ENCODE measurements at regions not wholly inside any gene's neighbourhood (a gene's known extent, or its start where the extent isn't known, plus 50 kb on each side); places are given as distances from the start of the nearest gene placed in this dataset.

GRCh38 chr20:60371384-60371783, 413.2 kb downstream of the CDH26 start:
- DNase-seq (ENCODE audit: low spot score), result no peak

DNA sequence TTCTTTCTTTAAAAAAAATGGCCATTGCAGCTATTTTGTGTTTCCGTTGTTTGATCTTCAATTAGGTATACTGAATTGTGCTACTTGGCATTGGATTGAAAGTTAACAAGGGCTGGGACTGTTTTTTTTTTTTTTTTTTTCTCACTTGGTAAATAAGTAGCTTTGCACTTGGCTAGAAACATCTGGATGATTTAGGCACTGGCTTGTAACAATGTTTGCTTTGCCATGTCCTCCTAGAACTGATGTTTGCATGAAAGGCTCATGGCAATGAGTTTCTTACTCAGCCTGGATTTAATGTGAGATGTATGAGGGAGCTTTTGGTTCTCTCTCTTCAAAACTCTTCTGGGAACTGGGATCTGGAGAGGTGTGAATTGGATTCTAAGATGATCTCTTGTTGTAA, 414.1 kb downstream of the CDH26 start:
- DNase-seq (ENCODE audit: low spot score), result no peak

DNA sequence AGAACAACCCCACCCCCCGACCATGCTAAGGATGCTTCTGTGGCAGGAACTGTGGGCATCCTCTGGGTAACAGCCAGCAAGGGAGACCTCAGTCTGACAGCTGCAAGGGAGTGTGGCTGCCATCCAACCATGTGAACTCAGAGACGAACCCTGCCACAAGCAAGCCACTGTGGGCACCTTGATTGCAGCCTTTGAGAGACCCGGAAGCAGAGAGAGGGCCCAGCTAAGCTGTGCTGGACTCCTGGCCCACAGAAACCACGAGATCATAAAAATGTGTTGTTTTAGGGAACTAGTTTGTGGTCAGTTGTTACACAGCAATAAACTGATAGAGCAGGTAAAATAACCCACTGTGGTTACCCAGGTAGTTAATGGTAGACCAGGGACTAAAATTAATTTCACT, 414.6 kb downstream of the CDH26 start:
- DNase-seq (ENCODE audit: low spot score), result no peak

DNA sequence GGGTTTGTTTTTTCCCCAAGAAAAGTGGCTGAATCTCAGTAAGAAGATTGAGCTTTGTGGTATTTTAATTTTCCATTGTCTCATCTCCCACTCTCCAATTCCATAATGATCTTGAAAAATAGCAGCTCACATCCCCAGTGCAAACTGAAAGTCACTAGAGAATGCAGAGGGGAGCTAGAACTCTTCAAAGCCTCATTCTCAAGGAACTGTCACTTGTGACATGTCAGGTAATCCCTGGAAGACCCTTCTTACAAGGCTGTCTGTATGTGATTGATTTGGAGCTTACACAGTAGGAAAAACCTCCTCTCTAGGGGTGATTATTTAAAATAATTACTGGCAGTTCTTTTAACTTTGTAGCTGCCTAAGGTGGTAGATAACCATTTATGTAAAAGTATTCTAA, 420.4 kb downstream of the CDH26 start:
- no peak for DNase-seq (ENCODE audit: low spot score)

- no peak for DNase-seq (ENCODE audit: low spot score)
Observed at GRCh38 chr20:60381643-60382400, 423.6 kb downstream of the CDH26 start.

DNA sequence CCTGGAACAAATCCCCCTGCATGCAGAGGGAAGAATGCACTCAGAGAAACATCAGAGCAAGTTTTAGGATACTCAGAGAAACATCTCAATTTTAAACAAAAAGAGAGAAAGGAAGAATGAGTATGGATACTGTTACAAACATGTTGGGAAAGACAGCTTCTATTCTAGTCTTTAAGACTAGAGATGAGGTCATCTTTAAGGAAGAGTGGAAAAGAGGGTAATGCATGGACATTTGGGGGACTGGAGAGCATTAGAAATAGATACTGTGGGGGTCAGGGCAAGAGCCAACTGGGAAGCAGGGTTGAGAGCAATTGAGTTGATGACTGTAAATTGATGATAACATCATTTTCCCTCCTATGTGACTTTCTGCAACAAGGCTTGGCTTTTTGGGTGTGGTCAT, 431.2 kb downstream of the CDH26 start:
- no peak for DNase-seq (ENCODE audit: low spot score)

GRCh38 chr20:60389882-60390281, 431.7 kb downstream of the CDH26 start:
- DNase-seq (ENCODE audit: low spot score), result no peak

GRCh38 chr20:60395991-60396390, 437.8 kb downstream of the CDH26 start:
- DNase-seq (ENCODE audit: low spot score), result no peak

GRCh38 chr20:60400567-60400966, 442.3 kb downstream of the CDH26 start:
- DNase-seq (ENCODE audit: low spot score), result no peak

GRCh38 chr20:60402189-60403058, 444.2 kb downstream of the CDH26 start:
- DNase-seq (ENCODE audit: low spot score), result no peak

GRCh38 chr20:60403105-60403741, 445.0 kb downstream of the CDH26 start:
- DNase-seq (ENCODE audit: low spot score), result no peak

- no peak for DNase-seq (ENCODE audit: low spot score)
Observed at GRCh38 chr20:60407011-60407771, 449.0 kb downstream of the CDH26 start.

GRCh38 chr20:60407938-60408337, 449.7 kb downstream of the CDH26 start:
- DNase-seq (ENCODE audit: low spot score), result no peak

DNA sequence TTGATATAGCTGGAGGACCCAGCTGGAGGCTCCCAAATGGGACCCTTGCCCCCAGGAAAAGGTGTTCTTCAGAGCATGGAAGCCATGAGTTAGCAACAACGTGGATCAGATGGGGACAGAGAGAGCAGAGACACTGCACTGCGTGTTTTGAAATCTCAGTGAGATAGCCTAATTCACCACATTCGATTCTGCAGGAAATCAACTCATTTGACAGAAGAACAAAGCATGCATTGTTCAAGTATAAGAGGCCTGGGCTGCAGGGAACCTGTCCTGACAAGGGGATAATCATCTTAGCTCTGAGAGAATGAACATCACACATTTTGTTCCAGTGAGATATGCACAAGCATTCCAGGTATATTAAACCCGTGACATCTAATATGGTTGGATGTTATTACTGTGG, 450.2 kb downstream of the CDH26 start:
- no peak for DNase-seq (ENCODE audit: low spot score)

GRCh38 chr20:60410618-60411264, 452.5 kb downstream of the CDH26 start:
- DNase-seq (ENCODE audit: low spot score), result no peak

DNA sequence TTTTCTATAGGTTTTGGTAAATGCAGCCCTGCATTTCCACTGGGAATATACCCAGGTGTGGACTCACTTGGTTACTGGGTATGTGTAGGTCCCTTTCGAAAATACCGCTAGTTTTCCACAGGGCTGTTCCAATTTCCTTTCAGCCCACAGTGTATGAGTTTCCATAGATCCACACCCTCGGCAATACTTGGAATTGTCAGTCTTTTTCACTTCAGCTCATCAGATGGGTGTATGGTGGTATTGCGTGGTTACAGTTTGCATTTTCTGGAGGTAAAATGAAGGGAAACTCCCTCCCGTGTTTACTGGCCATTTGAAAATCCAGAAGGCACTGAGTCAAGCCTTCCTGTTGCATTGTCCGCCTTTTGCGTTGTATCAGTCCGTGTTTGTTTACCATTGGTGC, 453.6 kb downstream of the CDH26 start:
- no peak for DNase-seq (ENCODE audit: low spot score)

DNA sequence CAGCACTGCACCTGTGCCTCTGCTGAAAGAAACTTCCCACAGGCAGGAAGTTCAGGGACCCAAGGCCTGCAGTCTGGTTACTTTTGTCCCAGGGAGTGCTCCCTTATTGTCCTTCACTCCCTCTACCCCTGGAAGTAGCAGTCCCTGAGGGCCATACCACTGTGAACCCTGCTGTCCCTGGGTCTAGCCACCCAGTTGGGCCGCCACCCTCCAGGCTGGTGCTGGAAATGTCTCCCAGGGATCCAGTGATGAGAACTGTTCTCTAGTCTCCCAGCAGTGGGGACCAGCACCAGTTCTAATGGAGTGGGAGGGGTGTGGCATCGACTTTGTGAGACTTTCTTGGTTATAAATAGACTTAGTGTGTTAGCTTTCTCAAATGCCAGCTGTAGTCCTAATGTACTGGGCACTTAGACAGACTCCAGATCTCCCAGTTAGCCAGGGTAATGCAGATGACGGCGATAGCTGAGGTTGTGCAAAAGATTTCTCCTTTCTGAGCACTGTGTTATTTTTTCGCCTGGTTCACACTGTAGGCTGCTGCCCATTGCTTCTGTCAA, 462.5 kb downstream of the CDH26 start:
- DNase-seq (ENCODE audit: low spot score), result no peak

- DNase-seq (ENCODE audit: low spot score), result no peak
Observed at GRCh38 chr20:60422848-60423247, 464.6 kb downstream of the CDH26 start.

- no peak for DNase-seq (ENCODE audit: low spot score)
Observed at GRCh38 chr20:60424267-60424902, 466.2 kb downstream of the CDH26 start.

- no peak for DNase-seq (ENCODE audit: low spot score)
Observed at GRCh38 chr20:60427516-60427915, 469.3 kb downstream of the CDH26 start.

DNA sequence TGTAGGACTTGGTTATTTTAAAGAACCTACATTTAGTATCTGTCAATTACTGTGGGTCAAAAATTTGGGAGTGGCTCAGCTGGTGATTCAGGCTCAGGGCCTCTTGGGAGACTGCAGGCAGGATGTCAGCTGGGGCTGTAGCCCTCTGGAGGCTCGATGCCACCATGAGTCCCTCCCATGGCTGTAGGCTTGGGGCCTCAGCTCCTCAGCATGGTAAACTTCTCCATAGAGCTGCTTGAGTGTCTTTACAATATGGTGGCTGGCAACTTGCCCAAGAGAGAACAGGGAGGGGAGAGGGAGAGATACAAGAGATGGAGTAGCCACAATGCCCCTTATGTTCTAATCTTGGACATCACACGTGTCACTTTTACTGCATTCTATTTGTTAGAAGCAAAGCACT, 470.4 kb downstream of the CDH26 start:
- no peak for DNase-seq (ENCODE audit: low spot score)
